ENCODE measurements at regions not wholly inside any gene's neighbourhood (a gene's known extent, or its start where the extent isn't known, plus 50 kb on each side); places are given as distances from the start of the nearest gene placed in this dataset.

DNA sequence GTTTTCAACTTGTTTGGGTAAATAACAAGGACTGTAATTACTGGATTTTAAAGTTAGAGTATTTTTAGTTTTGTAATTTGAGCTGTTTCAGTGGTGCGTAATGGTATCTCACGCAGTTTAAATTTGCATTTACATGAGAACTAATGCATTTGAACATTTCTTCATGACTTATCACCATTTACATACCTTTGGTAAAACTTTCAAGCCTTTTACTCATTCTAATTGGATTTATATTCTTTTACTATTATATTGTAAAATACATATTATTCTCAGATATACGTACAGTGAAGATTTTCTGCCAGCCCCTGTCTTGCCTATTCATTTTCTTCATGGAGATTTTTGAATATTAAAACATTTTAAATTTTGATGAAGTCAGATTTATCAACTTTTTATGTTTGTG is 703.8 kb downstream of the MECOM start:
- POLR2A ChIA-PET, result no interaction called here
- no peak overlapping the region for H3K4me3 Mint-ChIP-seq
- no peaks in the 10 kb centered on the region for H3K4me1 Mint-ChIP-seq (ENCODE audit: low read depth)
- CTCF ChIA-PET, result no interaction called here
- no peak for DNase-seq
- H3K27ac Mint-ChIP-seq, result no peak overlapping the region
- TF ChIP-seq, protein P1, sequence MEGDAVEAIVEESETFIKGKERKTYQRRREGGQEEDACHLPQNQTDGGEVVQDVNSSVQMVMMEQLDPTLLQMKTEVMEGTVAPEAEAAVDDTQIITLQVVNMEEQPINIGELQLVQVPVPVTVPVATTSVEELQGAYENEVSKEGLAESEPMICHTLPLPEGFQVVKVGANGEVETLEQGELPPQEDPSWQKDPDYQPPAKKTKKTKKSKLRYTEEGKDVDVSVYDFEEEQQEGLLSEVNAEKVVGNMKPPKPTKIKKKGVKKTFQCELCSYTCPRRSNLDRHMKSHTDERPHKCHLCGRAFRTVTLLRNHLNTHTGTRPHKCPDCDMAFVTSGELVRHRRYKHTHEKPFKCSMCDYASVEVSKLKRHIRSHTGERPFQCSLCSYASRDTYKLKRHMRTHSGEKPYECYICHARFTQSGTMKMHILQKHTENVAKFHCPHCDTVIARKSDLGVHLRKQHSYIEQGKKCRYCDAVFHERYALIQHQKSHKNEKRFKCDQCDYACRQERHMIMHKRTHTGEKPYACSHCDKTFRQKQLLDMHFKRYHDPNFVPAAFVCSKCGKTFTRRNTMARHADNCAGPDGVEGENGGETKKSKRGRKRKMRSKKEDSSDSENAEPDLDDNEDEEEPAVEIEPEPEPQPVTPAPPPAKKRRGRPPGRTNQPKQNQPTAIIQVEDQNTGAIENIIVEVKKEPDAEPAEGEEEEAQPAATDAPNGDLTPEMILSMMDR (IDR thresholded peaks at IDR 0.05), result no peak
- H3K27me3 Mint-ChIP-seq, result no peaks in the 10 kb centered on the region
- intact Hi-C loops (cut with micrococcal nuclease), result no loop called here
- no peaks in the 10 kb centered on the region for H3K36me3 Mint-ChIP-seq (ENCODE audit: low read depth)
- no peak for ATAC-seq
- peaks cover 2% of the 10 kb centered on the region for H3K9me3 Mint-ChIP-seq

- Mint-ChIP-seq H3K27me3 (no peaks in the 10 kb centered on the region), H3K4me3 (no peak overlapping the region), H3K4me1 (ENCODE audit: low read depth) (no peaks in the 10 kb centered on the region), H3K9me3 (peaks cover 2% of the 10 kb centered on the region), H3K36me3 (ENCODE audit: low read depth) (no peaks in the 10 kb centered on the region), H3K27ac (no peak overlapping the region)
- intact Hi-C loops (cut with micrococcal nuclease), result no loop called here
- no peak for DNase-seq
- ChIA-PET POLR2A (no interaction called here), CTCF (no interaction called here)
- ATAC-seq, result no peak
- TF ChIP-seq, protein P1 (IDR thresholded peaks at IDR 0.05), result no peak
Observed at GRCh38 chr3:168958466-168958865, 705.0 kb downstream of the MECOM start.

GRCh38 chr3:168956076-168956475 is 707.4 kb downstream of the MECOM start:
- no peaks in the 10 kb centered on the region for H3K27me3 Mint-ChIP-seq

GRCh38 chr3:168952551-168952950 is 711.0 kb downstream of the MECOM start:
- ChIA-PET CTCF (interaction anchor here (0.9 kb wide), 1 partner anchor 100 kb away, joined by 3 read pairs; no protein-coding TSS in a partner anchor), POLR2A (no interaction called here)
- Mint-ChIP-seq H3K36me3 (ENCODE audit: low read depth) (no peaks in the 10 kb centered on the region), H3K4me1 (ENCODE audit: low read depth) (no peaks in the 10 kb centered on the region), H3K27me3 (no peaks in the 10 kb centered on the region), H3K9me3 (peaks cover 1% of the 10 kb centered on the region), H3K27ac (no peak overlapping the region), H3K4me3 (no peak overlapping the region)
- intact Hi-C loops (cut with micrococcal nuclease), result no loop called here
- ATAC-seq (no peak), DNase-seq (no peak)
- TF ChIP-seq, protein P1 (IDR thresholded peaks at IDR 0.05), result no peak

More at GRCh38 chr3:168956076-168956475, 707.4 kb downstream of the MECOM start:
- Mint-ChIP-seq H3K4me3 (no peak overlapping the region), H3K9me3 (peaks cover 1% of the 10 kb centered on the region), H3K4me1 (ENCODE audit: low read depth) (no peaks in the 10 kb centered on the region), H3K27ac (no peak overlapping the region), H3K36me3 (ENCODE audit: low read depth) (no peaks in the 10 kb centered on the region)
- CTCF ChIA-PET, result no interaction called here
- ATAC-seq (no peak), DNase-seq (no peak)
- POLR2A ChIA-PET, result no interaction called here
- intact Hi-C loops (cut with micrococcal nuclease), result no loop called here
- TF ChIP-seq, protein P1 (IDR thresholded peaks at IDR 0.05), result no peak

DNA sequence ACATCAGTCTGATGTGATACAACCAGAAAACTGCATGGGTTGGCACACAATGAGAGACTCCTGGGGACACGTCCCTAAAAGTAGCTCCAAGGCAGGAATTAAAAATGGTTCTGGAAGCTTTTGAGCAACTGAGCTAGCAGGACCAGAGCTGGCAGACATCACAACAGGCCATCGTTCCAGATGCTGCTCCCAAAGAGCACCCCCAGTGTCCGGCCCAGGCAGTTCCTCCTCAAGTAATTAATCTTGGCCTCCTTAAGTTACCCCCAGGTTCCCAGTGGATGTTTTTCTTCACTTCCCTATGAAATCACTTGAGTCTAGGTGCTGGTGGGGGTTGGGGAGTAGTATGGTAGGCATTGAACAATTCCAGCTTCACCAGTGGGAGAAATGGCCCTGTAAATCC is 711.6 kb downstream of the MECOM start:
- ChIA-PET POLR2A (no interaction called here), CTCF (no interaction called here)
- Mint-ChIP-seq H3K4me1 (ENCODE audit: low read depth) (no peaks in the 10 kb centered on the region), H3K27me3 (no peaks in the 10 kb centered on the region), H3K9me3 (peaks cover 1% of the 10 kb centered on the region), H3K27ac (no peak overlapping the region), H3K36me3 (ENCODE audit: low read depth) (no peaks in the 10 kb centered on the region), H3K4me3 (no peak overlapping the region)
- intact Hi-C loops (cut with micrococcal nuclease), result no loop called here
- ATAC-seq, result no peak
- DNase-seq, result no peak
- TF ChIP-seq, protein P1 (IDR thresholded peaks at IDR 0.05), result no peak

Data from activated CD8-positive, alpha-beta T cell treated with anti-CD3 and anti-CD28 coated beads for 36 hours (primary cell).